Liver (tissue), 8 donors: ENCODE measurements at regions not wholly inside any gene's neighbourhood (a gene's known extent, or its start where the extent isn't known, plus 50 kb on each side); places are given as distances from the start of the nearest gene placed in this dataset.

Experiments
- DNase-seq: peaks from one replicate; pipeline ENCODE4 v3.0.0-alpha.2; 2017; ENCODE audit warnings: low spot score
- H3K27ac ChIP-seq, 2 donors: one replicate each; pipeline ENCODE4 v1.7.0; 2013; ENCODE audit warnings: inconsistent platforms in 2 of 2, low read length in 2 of 2, control low read depth in 1 of 2, low read depth in 1 of 2, mild to moderate bottlenecking in 1 of 2
- H3K27me3 ChIP-seq, 4 donors: one replicate each; pipeline versions ENCODE4 v1.6.1 to v1.7.0; 2013; ENCODE audit warnings: low read length in 3 of 4, inconsistent platforms in 1 of 4, mild to moderate bottlenecking in 1 of 4, moderate library complexity in 1 of 4; ENCODE audit not compliant: control insufficient read depth in 4 of 4, insufficient read depth in 4 of 4
- H3K36me3 ChIP-seq, 4 donors: one replicate each; pipeline versions ENCODE4 v1.6.1 to v1.7.0; 2013; ENCODE audit warnings: low read length in 3 of 4, mild to moderate bottlenecking in 3 of 4, low read depth in 1 of 4, moderate library complexity in 1 of 4; ENCODE audit not compliant: control insufficient read depth in 4 of 4, insufficient read depth in 3 of 4
- H3K4me1 ChIP-seq, 4 donors: one replicate each; pipeline versions ENCODE4 v1.6.1 to v1.7.0; 2013; ENCODE audit warnings: low read length in 3 of 4, mild to moderate bottlenecking in 3 of 4, moderate library complexity in 1 of 4; ENCODE audit not compliant: control insufficient read depth in 4 of 4, insufficient read depth in 4 of 4
- H3K4me3 ChIP-seq, 3 donors: one replicate each; pipeline versions ENCODE4 v1.6.1 to v1.7.0; 2013; ENCODE audit warnings: low read length in 3 of 3, control low read depth in 1 of 3, low read depth in 1 of 3, mild to moderate bottlenecking in 1 of 3
- H3K9ac ChIP-seq, 2 donors: one replicate each; pipeline ENCODE4 v1.7.0; 2013; ENCODE audit warnings: low read length in 2 of 2, mild to moderate bottlenecking in 2 of 2, moderate library complexity in 2 of 2, control low read depth in 1 of 2, low read depth in 1 of 2
- H3K9me3 ChIP-seq, 4 donors: one replicate each; pipeline versions ENCODE4 v1.6.1 to v1.7.0; 2013; ENCODE audit warnings: low read length in 3 of 4; ENCODE audit not compliant: control insufficient read depth in 4 of 4
- ATF3 ChIP-seq: IDR thresholded peaks from 2 replicates; pipeline ENCODE4 v1.6.1; 2016; ENCODE audit warnings: antibody characterized with exemption
- CTCF ChIP-seq: fragments of 150-350 bp; IDR thresholded peaks from 2 replicates; pipeline ENCODE4 v1.5.1; 2017; ENCODE audit warnings: improper control_type of control experiment, low read depth, low read length; ENCODE audit not compliant: missing input control
- EGR1 ChIP-seq, 2 donors: IDR thresholded peaks; 2 replicates each; pipeline ENCODE4 v1.6.1; 2016 to 2018; ENCODE audit warnings: antibody characterized with exemption in 2 of 2, low read depth in 2 of 2
- FOXA1 ChIP-seq: IDR thresholded peaks from 2 replicates; pipeline ENCODE4 v1.6.1; 2016; ENCODE audit warnings: antibody characterized with exemption
- FOXA2 ChIP-seq: IDR thresholded peaks from 2 replicates; pipeline ENCODE4 v1.6.1; 2016; ENCODE audit warnings: antibody characterized with exemption
- GABPA ChIP-seq, 2 donors: IDR thresholded peaks in 1 of 2; conservative IDR thresholded peaks in 1 of 2; 2 replicates each; pipeline ENCODE4 v1.6.1; 2016; ENCODE audit warnings: antibody characterized with exemption in 2 of 2, mild to moderate bottlenecking in 1 of 2, moderate library complexity in 1 of 2
- HNF4A ChIP-seq, 2 donors: conservative IDR thresholded peaks; 2 replicates each; pipeline ENCODE4 v1.6.1; 2016; ENCODE audit warnings: antibody characterized with exemption in 2 of 2, mild to moderate bottlenecking in 2 of 2
- HNF4G ChIP-seq: IDR thresholded peaks from 2 replicates; pipeline ENCODE4 v1.6.1; 2016; ENCODE audit warnings: antibody characterized with exemption
- JUND ChIP-seq, 2 donors: IDR thresholded peaks; 2 replicates each; pipeline ENCODE4 v1.6.1; 2016; ENCODE audit warnings: antibody characterized with exemption in 2 of 2
- MAX ChIP-seq: IDR thresholded peaks from 2 replicates; pipeline ENCODE4 v1.6.1; 2016; ENCODE audit warnings: antibody characterized with exemption
- NR2F2 ChIP-seq: IDR thresholded peaks from 2 replicates; pipeline ENCODE4 v1.6.1; 2016; ENCODE audit warnings: antibody characterized with exemption
- RAD21 ChIP-seq, 2 donors: IDR thresholded peaks; 2 replicates each; pipeline ENCODE4 v1.6.1; 2016; ENCODE audit warnings: antibody characterized with exemption in 2 of 2, mild to moderate bottlenecking in 2 of 2
- REST ChIP-seq: IDR thresholded peaks from 2 replicates; pipeline ENCODE4 v1.6.1; 2016; ENCODE audit warnings: antibody characterized with exemption, mild to moderate bottlenecking
- RXRA ChIP-seq, 2 donors: IDR thresholded peaks; 2 replicates each; pipeline ENCODE4 v1.6.1; 2017 to 2018; ENCODE audit warnings: antibody characterized with exemption in 2 of 2, mild to moderate bottlenecking in 1 of 2
- SP1 ChIP-seq: IDR thresholded peaks from 2 replicates; pipeline ENCODE4 v1.6.1; 2018; ENCODE audit warnings: antibody characterized with exemption, mild to moderate bottlenecking
- TAF1 ChIP-seq: conservative IDR thresholded peaks from 2 replicates; pipeline ENCODE4 v1.6.1; 2016; ENCODE audit warnings: antibody characterized with exemption, mild to moderate bottlenecking
- YY1 ChIP-seq: IDR thresholded peaks from 2 replicates; pipeline ENCODE4 v1.6.1; 2016; ENCODE audit warnings: antibody characterized with exemption, mild to moderate bottlenecking
- ZBTB33 ChIP-seq: IDR thresholded peaks from 2 replicates; pipeline ENCODE4 v1.6.1; 2016; ENCODE audit warnings: antibody characterized with exemption
- WGBS: extraction: QIAGEN DNeasy Blood & Tissue Kit; methylation state at CpG from one replicate; pipeline ENCODE4 v1.1.7; 2013; 5-methylcytosine and 5-hydroxymethylcytosine counted together
- donor health status: healthy.
- donor health status: healthy.
- donor health status: healthy.
- donor health status: healthy.
- donor health status: healthy.

- TF ChIP-seq SP1: no peak
- no peak for TF ChIP-seq NR2F2
- TF ChIP-seq FOXA1: no peak
- TF ChIP-seq ZBTB33: no peak
- no peak for TF ChIP-seq JUND (IDR thresholded peaks at IDR 0.05)
- TF ChIP-seq GABPA (IDR thresholded peaks at IDR 0.05 in 1 of 2, conservative IDR thresholded peaks at IDR 0.05 in 1 of 2): no peak
- Histone ChIP-seq H3K4me1 (no peaks in the 10 kb centered on the region), H3K9ac (no peak overlapping the region), H3K27ac (no peak overlapping the region), H3K27me3 (no peaks in the 10 kb centered on the region), H3K9me3 (no peaks in the 10 kb centered on the region), H3K36me3 (peaks cover 3 to 11% (median 7%) of the 10 kb centered on the region in 4 donors), H3K4me3 (no peak overlapping the region)
- DNase-seq: no peak
- WGBS: 96% methylated on average over 6 of the region's 6 CpGs
These were observed 111.7 kb upstream of the PCAT7 start for GRCh38 chr9:94443032-94443722.

- no peak overlapping the region for H3K27ac ChIP-seq
- H3K27me3 ChIP-seq: no peaks in the 10 kb centered on the region
- H3K36me3 ChIP-seq: peaks cover 3 to 17% (median 7%) of the 10 kb centered on the region in 4 donors
- H3K9ac ChIP-seq: no peak overlapping the region
- TF ChIP-seq YY1 (no peak), RAD21 (IDR thresholded peaks at IDR 0.05) (no peak), JUND (IDR thresholded peaks at IDR 0.05) (no peak), HNF4A (conservative IDR thresholded peaks at IDR 0.05) (no peak), ATF3 (no peak), CTCF (no peak), MAX (no peak), GABPA (IDR thresholded peaks at IDR 0.05 in 1 of 2, conservative IDR thresholded peaks at IDR 0.05 in 1 of 2) (no peak), FOXA2 (no peak), REST (no peak), SP1 (no peak), ZBTB33 (no peak), FOXA1 (no peak), HNF4G (no peak), NR2F2 (no peak), EGR1 (IDR thresholded peaks at IDR 0.05; ENCODE audit: low read depth in 2 of 2) (no peak), RXRA (IDR thresholded peaks at IDR 0.05) (no peak), TAF1 (no peak)
- 91% methylated on average over 2 of the region's 2 CpGs for WGBS
- no peak overlapping the region for H3K4me3 ChIP-seq
- DNase-seq: no peak
- H3K4me1 ChIP-seq: no peaks in the 10 kb centered on the region
- no peaks in the 10 kb centered on the region for H3K9me3 ChIP-seq
These were observed 109.0 kb upstream of the PCAT7 start for GRCh38 chr9:94445863-94446262.
